GM23338 (cell line): ENCODE measurements at regions not wholly inside any gene's neighbourhood (a gene's known extent, or its start where the extent isn't known, plus 50 kb on each side); places are given as distances from the start of the nearest gene placed in this dataset.

Experiments
- ATAC-seq: fragments of 200-7000 bp; cut with Tn5 transposase; 3 replicates; pipeline ENCODE4 v1.9.1; 2020
- DNase-seq: peaks from one replicate; pipeline ENCODE4 v3.0.0-alpha.2; 2015; ENCODE audit warnings: low spot score
- H2AFZ ChIP-seq: fragments of 200-600 bp; sonication (generic); 2 replicates; pipeline ENCODE4 v1.8.0; 2016; ENCODE audit warnings: antibody characterized with exemption, mild to moderate bottlenecking, moderate library complexity
- H3F3A ChIP-seq: fragments of 200-600 bp; sonication (generic); replicated peaks from 2 replicates; pipeline ENCODE4 v1.8.0; 2017; ENCODE audit warnings: antibody characterized with exemption, mixed run types, low read depth
- H3K27ac ChIP-seq: fragments of 200-600 bp; sonication (generic); 2 replicates; pipeline ENCODE4 v1.6.1; 2016; ENCODE audit warnings: low read depth
- H3K27me3 ChIP-seq: fragments of 200-600 bp; sonication (generic); 2 replicates; pipeline ENCODE4 v1.8.0; 2016; ENCODE audit warnings: mild to moderate bottlenecking, mixed run types, moderate library complexity; ENCODE audit not compliant: insufficient read depth
- H3K36me3 ChIP-seq: fragments of 200-600 bp; sonication (generic); 2 replicates; pipeline ENCODE4 v1.8.0; 2016; ENCODE audit warnings: mild to moderate bottlenecking; ENCODE audit not compliant: insufficient read depth
- H3K4me1 ChIP-seq: fragments of 200-600 bp; sonication (generic); 2 replicates; pipeline ENCODE4 v1.8.0; 2016; ENCODE audit warnings: mild to moderate bottlenecking, moderate library complexity; ENCODE audit not compliant: insufficient read depth
- H3K4me2 ChIP-seq: fragments of 200-600 bp; sonication (generic); 2 replicates; pipeline ENCODE4 v1.7.1; 2017; ENCODE audit warnings: mixed run types
- H3K4me3 ChIP-seq: fragments of 200-600 bp; sonication (generic); 2 replicates; pipeline ENCODE4 v1.6.1; 2016; ENCODE audit warnings: mixed run types
- H3K79me2 ChIP-seq: fragments of 200-600 bp; sonication (generic); replicated peaks from 2 replicates; pipeline ENCODE4 v1.8.0; 2017; ENCODE audit warnings: mild to moderate bottlenecking; ENCODE audit not compliant: insufficient read depth
- H3K9me2 ChIP-seq: fragments of 200-600 bp; sonication (generic); 2 replicates; pipeline ENCODE4 v1.8.0; 2017; ENCODE audit not compliant: insufficient read depth
- H4K20me1 ChIP-seq: fragments of 200-600 bp; sonication (generic); replicated peaks from 2 replicates; pipeline ENCODE4 v1.8.0; 2017; ENCODE audit warnings: mild to moderate bottlenecking; ENCODE audit not compliant: insufficient read depth
- H3K27ac Mint-ChIP-seq: 2 replicates; pipeline ENCODE4 v1.8.0; 2020; ENCODE audit warnings: inconsistent platforms, mild to moderate bottlenecking, moderate library complexity, mixed read lengths
- H3K27me3 Mint-ChIP-seq: 3 replicates; pipeline ENCODE4 v1.8.0; 2022; ENCODE audit warnings: low read depth, mild to moderate bottlenecking, moderate library complexity, mixed read lengths, inconsistent platforms; ENCODE audit not compliant: insufficient read depth, poor library complexity
- H3K36me3 Mint-ChIP-seq: 3 replicates; pipeline ENCODE4 v1.8.0; 2021; ENCODE audit warnings: low read depth, mild to moderate bottlenecking, inconsistent platforms, moderate library complexity, mixed read lengths
- H3K4me1 Mint-ChIP-seq: 3 replicates; pipeline ENCODE4 v1.8.0; 2020; ENCODE audit warnings: mild to moderate bottlenecking, inconsistent platforms, mixed read lengths
- H3K4me3 Mint-ChIP-seq: 3 replicates; pipeline ENCODE4 v1.8.0; 2021; ENCODE audit warnings: moderate library complexity, mild to moderate bottlenecking, inconsistent platforms, mixed read lengths
- H3K9me3 Mint-ChIP-seq: 3 replicates; pipeline ENCODE4 v1.8.0; 2020; ENCODE audit warnings: moderate library complexity, mild to moderate bottlenecking, inconsistent platforms, mixed read lengths
- CREB1 ChIP-seq: fragments of 250-450 bp; sonication (Bioruptor Pico); IDR thresholded peaks from 2 replicates; pipeline ENCODE4 v1.5.0; 2020; ENCODE audit warnings: low read depth, mild to moderate bottlenecking, moderate library complexity
- CTCF ChIP-seq, 2 experiments: fragments of 200-600 bp in 1 of 2; sonication (generic) in 1 of 2; conservative IDR thresholded peaks; 2 replicates each; pipeline versions ENCODE4 v1.5.1 to v1.6.1; 2016 to 2017; ENCODE audit warnings: antibody characterized with exemption in 2 of 2, low read depth in 2 of 2, mild to moderate bottlenecking in 2 of 2, moderate library complexity in 1 of 2
- EZH2 ChIP-seq: fragments of 200-600 bp; sonication (generic); IDR thresholded peaks from one replicate; pipeline ENCODE4 v1.8.0; 2017; ENCODE audit warnings: antibody characterized with exemption, mild to moderate bottlenecking, low read depth; ENCODE audit not compliant: unreplicated experiment
- EZH2phosphoT487 ChIP-seq: fragments of 200-600 bp; sonication (generic); IDR thresholded peaks from one replicate; pipeline ENCODE4 v1.8.1; 2018; ENCODE audit warnings: antibody characterized with exemption; ENCODE audit not compliant: unreplicated experiment
- JUNB ChIP-seq: IDR thresholded peaks from one replicate; pipeline ENCODE4 v1.6.1; 2016; ENCODE audit warnings: antibody characterized with exemption; ENCODE audit not compliant: unreplicated experiment
- NANOG ChIP-seq: IDR thresholded peaks from 2 replicates; pipeline ENCODE4 v1.6.1; 2016; ENCODE audit warnings: antibody characterized with exemption, borderline replicate concordance
- STAT1 ChIP-seq: IDR thresholded peaks from one replicate; pipeline ENCODE4 v1.6.1; 2016; ENCODE audit warnings: antibody characterized with exemption; ENCODE audit not compliant: unreplicated experiment
- ZNF462 ChIP-seq: fragments of 250-450 bp; sonication (Bioruptor Pico); IDR thresholded peaks from 2 replicates; pipeline ENCODE4 v1.5.0; 2020; ENCODE audit warnings: mild to moderate bottlenecking, moderate library complexity
- TF ChIP-seq, protein P1 (sequence below): IDR thresholded peaks from one replicate; pipeline ENCODE4 v1.6.1; 2018; ENCODE audit warnings: antibody characterized with exemption; ENCODE audit not compliant: unreplicated experiment

GRCh38 chr5:103624675-103625074, 62.1 kb upstream of the NUDT12 start:
- Histone ChIP-seq H3K4me2 (no peak overlapping the region), H3K36me3 (no peaks in the 10 kb centered on the region), H3K27ac (no peak overlapping the region), H2AFZ (no peak overlapping the region), H3K9me2 (peaks cover 2% of the 10 kb centered on the region; the same call in 1 of the 2 replicates), H3K4me3 (no peak overlapping the region), H4K20me1 (no peaks in the 10 kb centered on the region), H3K27me3 (no peaks in the 10 kb centered on the region), H3K4me1 (no peaks in the 10 kb centered on the region), H3K79me2 (no peaks in the 10 kb centered on the region), H3F3A (no peaks in the 10 kb centered on the region)
- ATAC-seq (no peak), DNase-seq (no peak)
- Mint-ChIP-seq H3K4me3 (no peak overlapping the region), H3K27ac (no peak overlapping the region), H3K9me3 (no peaks in the 10 kb centered on the region; the same call in 1 of the 3 replicates), H3K36me3 (peaks cover 2% of the 10 kb centered on the region; the same call in 2 of the 3 replicates), H3K4me1 (no peaks in the 10 kb centered on the region), H3K27me3 (no peaks in the 10 kb centered on the region)
- TF ChIP-seq JUNB = no peak
- no peak for TF ChIP-seq EZH2phosphoT487
- no peak for TF ChIP-seq ZNF462 (CRISPR knock-in tag)
- TF ChIP-seq, protein P1, sequence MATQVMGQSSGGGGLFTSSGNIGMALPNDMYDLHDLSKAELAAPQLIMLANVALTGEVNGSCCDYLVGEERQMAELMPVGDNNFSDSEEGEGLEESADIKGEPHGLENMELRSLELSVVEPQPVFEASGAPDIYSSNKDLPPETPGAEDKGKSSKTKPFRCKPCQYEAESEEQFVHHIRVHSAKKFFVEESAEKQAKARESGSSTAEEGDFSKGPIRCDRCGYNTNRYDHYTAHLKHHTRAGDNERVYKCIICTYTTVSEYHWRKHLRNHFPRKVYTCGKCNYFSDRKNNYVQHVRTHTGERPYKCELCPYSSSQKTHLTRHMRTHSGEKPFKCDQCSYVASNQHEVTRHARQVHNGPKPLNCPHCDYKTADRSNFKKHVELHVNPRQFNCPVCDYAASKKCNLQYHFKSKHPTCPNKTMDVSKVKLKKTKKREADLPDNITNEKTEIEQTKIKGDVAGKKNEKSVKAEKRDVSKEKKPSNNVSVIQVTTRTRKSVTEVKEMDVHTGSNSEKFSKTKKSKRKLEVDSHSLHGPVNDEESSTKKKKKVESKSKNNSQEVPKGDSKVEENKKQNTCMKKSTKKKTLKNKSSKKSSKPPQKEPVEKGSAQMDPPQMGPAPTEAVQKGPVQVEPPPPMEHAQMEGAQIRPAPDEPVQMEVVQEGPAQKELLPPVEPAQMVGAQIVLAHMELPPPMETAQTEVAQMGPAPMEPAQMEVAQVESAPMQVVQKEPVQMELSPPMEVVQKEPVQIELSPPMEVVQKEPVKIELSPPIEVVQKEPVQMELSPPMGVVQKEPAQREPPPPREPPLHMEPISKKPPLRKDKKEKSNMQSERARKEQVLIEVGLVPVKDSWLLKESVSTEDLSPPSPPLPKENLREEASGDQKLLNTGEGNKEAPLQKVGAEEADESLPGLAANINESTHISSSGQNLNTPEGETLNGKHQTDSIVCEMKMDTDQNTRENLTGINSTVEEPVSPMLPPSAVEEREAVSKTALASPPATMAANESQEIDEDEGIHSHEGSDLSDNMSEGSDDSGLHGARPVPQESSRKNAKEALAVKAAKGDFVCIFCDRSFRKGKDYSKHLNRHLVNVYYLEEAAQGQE = no peak
- TF ChIP-seq CREB1 = no peak
- no peak for TF ChIP-seq CTCF (conservative IDR thresholded peaks at IDR 0.05; ENCODE audit: low read depth in 2 of 2)
- TF ChIP-seq STAT1 = no peak
- TF ChIP-seq NANOG = no peak
- TF ChIP-seq EZH2 = no peak
